HUDEP-2 (cell line): ENCODE measurements at regions not wholly inside any gene's neighbourhood (a gene's known extent, or its start where the extent isn't known, plus 50 kb on each side); places are given as distances from the start of the nearest gene placed in this dataset.
"Not testable (repeated sequence)": the region's sequence is repeated elsewhere in the genome, so short reads cannot be mapped to it uniquely, and the experiment has no call there.

ENCODE experiments used
- DNase-seq, 76 experiments: peaks; one replicate each; lab custom pipeline; 2025; ENCODE audit not compliant: unreplicated experiment in 76 of 76; lab: John Stamatoyannopoulos, UW

GRCh38 chr11:37503411-37504059 is 905.5 kb upstream of the RAG2 start:
- no peak for DNase-seq

GRCh38 chr11:37502202-37502601 is 904.2 kb upstream of the RAG2 start:
- DNase-seq = no peak

GRCh38 chr11:37500425-37500824 is 902.4 kb upstream of the RAG2 start:
- no peak for DNase-seq

DNA sequence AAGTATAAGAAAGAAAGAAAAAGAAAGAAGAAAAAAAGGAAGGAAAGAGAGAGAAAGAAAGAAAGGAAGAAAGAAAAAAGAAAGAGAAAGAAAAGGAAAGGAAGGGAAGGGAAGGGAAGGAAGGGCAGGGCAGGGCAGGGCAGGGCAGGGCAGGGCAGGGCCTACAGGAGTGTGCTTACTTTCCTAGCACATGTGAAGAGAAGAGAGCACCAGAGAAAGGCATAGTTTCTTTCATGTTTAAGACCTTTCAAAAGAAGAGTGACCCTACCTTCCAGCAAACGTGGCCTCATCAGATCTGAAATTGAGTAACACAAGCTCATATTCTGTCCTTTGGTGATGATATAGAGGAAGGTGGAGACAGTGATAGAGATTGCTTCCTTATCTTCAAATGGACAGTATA is 899.3 kb upstream of the RAG2 start:
- DNase-seq = no peak

- no peak for DNase-seq
These were observed 898.2 kb upstream of the RAG2 start for GRCh38 chr11:37496201-37496600.

GRCh38 chr11:37484298-37484697 is 886.3 kb upstream of the RAG2 start:
- no peak for DNase-seq

GRCh38 chr11:37483761-37484160 is 885.7 kb upstream of the RAG2 start:
- no peak for DNase-seq

DNA sequence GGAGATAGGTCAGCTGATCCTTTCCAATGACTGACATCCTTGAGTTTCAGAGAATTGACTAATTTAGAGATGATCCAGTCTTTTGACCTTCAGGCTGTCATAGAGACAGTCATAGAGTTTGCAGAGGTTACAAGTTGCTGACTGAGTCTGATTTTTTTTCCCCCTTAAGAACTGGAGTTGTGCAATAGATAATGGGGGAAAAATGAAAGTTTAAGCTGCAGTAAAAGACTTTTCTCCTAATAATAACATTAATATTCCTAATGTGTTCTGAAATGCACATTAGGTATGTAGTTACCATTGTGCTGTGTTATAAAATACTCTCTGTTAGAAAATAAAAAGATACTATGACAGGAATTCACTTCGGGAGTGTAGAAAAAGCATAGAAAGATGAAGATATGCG is 876.9 kb upstream of the RAG2 start:
- no peak for DNase-seq

DNA sequence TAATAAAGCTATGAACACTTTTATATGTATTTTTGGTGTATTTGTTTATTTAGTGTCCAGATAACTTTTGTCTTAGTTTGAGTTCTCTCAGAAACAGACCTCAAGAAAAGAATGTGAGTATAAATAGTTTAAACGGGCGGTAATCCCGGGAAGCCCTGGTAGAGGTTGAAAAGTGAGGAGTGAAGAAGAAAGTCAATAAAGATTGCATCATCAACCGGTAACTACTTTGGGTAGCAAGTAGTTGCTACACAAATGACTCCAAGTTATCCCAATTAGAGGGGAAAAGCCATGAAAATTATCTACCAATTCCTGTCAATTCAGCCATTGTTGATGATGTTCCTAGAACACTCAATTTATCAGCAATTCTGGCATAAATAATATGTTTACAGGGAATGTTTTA is 870.3 kb upstream of the RAG2 start:
- DNase-seq = no peak

- no peak for DNase-seq
These were observed 867.2 kb upstream of the RAG2 start for GRCh38 chr11:37465221-37465620.

DNA sequence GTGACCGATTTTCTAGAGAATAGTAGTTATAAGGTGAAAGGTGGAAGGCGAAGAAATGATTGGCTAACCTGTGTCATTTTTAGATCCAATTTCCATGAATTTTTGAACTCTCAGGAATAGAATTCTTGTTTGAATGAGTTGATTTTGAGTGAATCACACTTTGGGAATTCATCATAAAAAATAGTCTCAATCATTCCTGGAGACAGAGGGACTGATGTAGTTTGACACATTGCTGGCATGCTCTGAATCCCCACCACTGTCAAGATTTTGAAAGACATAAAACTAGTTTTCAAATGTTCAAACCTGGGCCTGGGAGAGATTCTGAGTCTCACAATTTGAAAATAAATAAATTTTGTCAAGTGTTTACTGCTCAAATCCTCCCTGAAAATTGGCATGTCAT is 861.4 kb upstream of the RAG2 start:
- no peak for DNase-seq

GRCh38 chr11:37456746-37457145 is 858.7 kb upstream of the RAG2 start:
- no peak for DNase-seq

- DNase-seq = no peak
These were observed 853.9 kb upstream of the RAG2 start for GRCh38 chr11:37451903-37452302.

- no peak for DNase-seq
These were observed 852.6 kb upstream of the RAG2 start for GRCh38 chr11:37450613-37451012.

- peak in 7 of 76 experiments; percentile 1 to 32 (median 6) for DNase-seq
These were observed 851.1 kb upstream of the RAG2 start for GRCh38 chr11:37449146-37449545.

DNA sequence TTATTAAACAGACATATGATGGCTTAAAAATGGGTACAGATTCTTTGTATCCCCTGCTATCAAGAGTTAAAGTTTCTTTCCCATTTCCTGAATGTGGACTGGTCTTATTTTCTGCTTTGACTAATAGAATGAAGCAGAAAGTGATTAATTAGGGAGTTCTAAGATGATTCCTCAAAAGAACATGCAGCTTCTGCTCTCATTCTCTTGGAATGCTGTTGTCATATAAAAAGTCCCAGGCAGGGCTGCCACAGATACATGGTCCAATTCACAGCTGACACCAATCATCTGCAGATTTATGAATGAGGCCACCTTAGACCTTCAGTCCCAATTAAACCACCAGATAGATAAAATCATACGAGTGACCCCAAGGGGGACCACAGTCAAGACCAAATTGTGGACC is 844.5 kb upstream of the RAG2 start:
- no peak for DNase-seq

DNA sequence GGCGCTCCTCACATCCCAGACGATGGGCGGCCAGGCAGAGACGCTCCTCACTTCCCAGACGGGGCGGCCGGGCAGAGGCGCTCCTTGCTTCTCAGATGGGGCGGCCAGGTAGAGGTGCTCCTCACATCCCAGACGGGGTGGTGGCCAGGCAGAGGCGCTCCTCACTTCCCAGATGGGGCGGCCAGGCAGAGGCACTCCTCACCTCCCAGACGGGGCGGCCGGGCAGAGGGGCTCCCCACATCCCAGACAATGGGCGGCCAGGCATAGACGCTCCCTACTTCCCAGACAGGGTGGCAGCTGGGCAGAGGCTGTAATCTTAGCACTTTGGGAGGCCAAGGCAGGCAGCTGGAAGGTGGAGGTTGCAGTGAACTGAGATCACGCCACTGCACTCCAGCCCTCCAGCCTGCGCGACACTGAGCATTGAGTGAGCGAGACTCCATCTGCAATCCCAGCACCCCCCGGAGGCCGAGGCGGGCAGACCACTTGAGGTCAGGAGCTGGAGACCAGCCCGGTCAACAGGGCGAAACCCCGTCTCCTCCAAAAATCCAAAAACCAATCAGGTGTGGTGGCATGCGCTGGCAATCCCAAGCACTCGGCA is 833.7 kb upstream of the RAG2 start:
- not testable (repeated sequence) for DNase-seq

DNA sequence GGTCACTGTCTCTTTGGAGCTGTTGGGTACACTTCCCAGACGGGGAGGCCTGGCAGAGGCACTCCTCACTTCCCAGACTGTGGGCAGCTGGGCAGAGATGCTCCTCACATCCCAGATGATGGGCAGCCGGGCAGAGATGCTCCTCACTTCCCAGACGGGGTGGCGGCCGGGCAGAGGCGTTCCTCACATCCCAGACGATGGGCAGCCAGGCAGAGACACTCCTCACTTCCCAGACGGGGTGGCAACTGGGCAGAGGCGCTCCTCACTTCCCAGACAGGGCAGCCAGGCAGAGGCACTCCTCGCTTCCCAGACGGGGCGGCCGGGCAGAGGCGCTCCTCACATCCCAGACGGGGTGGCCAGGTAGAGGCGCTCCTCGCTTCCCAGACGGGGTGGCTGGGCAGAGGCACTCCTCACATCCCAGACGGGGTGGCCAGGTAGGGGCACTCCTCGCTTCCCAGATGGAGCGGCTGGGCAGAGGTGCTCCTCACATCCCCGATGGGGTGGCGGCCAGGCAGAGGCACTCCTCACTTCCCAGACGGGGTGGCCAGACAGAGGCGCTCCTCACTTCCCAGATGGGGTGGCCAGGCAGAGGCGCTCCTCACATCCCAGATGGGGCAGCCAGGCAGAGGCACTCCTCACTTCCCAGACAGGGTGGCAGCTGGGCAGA is 833.1 kb upstream of the RAG2 start:
- DNase-seq = not testable (repeated sequence)

GRCh38 chr11:37422511-37422910 is 824.5 kb upstream of the RAG2 start:
- DNase-seq = no peak

DNA sequence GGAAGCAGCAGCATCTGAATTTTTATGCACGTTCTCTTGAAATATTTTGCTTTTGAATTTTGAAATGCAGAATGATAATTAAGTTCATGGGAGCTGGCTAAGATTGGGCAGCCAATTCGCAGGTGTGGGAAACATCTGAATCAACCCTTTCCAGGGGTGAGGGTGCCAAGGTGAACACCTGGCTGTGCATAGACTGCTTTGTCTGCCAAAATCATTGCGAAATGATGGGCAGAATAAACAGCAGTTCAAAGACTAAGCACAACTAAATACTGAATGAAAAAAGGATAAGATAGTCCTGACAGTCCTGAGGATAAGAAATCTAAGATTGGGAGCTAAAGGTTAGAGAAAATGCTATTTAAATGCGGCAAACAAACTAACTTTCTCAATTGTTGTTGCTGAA is 813.3 kb upstream of the RAG2 start:
- DNase-seq = no peak

DNA sequence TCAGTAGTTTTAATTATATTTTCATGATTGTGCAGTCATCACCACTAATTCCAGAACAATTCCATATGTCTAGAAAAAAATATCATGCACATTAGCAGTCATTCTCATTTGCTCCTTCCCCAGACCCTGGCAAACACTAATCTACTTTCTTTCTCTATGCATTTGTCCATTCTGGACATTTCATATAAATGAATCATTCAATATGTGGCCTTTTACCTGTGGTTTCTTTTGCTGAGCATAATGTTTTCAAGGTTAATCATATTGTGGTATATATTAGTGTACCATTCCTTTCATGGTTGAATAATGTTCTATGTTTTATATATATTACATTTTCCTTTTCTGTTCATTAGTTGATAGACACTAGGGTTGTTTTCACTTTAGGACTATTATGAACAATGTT is 811.1 kb upstream of the RAG2 start:
- DNase-seq = no peak

GRCh38 chr11:37407461-37407860 is 809.4 kb upstream of the RAG2 start:
- no peak for DNase-seq
